GM21717 (cell line): ENCODE measurements at regions not wholly inside any gene's neighbourhood (a gene's known extent, or its start where the extent isn't known, plus 50 kb on each side); places are given as distances from the start of the nearest gene placed in this dataset.

Source experiments
- ATAC-seq: cut with Tn5 transposase; IDR thresholded peaks from one replicate; pipeline ENCODE4 v1.9.1; 2021; ENCODE audit warnings: mild to moderate bottlenecking, moderate library complexity; ENCODE audit not compliant: unreplicated experiment

DNA sequence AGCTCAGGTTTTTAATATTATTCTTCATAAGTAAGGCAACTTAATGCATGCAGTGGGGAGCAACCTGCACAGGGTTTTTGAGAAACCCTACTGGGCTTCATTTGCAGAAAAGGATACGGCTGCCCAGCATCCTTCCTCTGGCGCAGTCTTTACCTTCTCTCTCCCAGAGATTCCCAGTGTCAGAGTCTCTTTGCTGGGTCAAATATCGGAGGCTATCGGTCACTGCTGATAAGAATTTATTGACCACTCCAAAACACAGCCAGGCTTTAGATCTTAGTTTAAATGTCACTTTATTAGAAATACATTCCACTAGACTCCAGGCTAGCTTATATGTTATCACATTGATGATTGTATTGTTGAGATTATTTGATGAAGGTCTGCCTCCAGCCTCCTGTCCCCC is 147.2 kb upstream of the CPSF6 start:
- ATAC-seq, result no peak

DNA sequence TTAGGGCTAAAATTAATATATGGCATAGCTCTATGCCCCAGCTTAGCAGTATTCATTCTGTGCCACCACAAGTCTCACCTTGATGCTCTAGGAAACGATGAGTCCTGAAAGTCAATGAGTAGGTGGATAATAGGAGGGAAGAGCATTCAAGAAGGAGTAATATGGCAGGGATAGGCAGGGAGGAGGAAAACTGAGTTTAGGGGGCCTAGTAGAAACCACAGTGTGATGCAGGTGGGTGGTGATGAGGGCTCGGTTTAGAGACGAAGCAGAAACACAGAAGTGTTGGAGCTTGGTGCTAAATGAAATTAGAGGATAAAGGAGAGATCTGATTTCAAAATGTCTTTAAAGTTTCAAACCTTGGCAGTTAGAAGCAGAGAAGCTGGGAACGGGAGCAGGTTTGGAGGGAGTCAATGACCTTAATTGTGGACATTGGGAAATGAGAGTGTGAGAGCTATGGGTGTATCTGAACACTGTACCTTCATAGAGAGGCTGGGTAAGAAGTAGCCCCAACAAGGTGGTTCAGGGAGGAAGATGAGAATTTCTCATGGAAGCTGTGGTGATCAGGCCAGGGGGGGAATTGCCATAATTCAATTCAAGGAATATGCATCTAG is 144.7 kb upstream of the CPSF6 start:
- ATAC-seq, result no peak

DNA sequence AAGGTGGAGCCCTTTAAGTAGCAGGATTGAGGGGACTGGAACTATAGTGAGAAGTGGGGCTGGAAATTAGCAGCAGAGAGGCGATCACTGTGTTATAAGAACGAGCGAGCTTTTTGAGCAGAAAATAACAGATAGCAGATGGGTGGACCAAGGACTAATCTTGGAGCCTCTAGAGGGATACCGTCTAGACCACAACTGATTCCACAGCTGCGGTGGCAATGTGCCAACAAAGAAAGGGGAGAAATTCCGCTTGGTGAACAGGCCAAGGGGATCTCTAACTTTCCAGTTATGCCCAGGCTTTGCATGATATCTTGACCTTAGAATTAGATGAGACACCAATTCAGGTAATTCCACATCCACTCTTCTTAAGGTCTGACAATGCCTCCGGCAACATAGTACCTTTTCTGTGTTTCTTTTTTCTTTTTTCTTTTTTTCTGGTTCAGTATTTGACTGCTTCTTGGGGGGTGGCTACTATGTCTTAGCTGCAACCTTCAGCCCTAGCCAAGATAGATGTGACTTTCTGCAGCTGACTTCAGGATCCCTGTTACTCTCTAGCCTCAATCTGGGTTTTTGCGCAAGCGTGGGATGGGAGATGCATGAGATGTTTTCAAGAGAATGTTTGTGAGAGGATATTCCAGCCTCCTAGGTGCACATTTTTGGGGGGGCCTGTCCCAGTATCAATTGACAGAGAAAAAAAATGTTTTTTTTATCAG is 143.4 kb upstream of the CPSF6 start:
- no peak for ATAC-seq

DNA sequence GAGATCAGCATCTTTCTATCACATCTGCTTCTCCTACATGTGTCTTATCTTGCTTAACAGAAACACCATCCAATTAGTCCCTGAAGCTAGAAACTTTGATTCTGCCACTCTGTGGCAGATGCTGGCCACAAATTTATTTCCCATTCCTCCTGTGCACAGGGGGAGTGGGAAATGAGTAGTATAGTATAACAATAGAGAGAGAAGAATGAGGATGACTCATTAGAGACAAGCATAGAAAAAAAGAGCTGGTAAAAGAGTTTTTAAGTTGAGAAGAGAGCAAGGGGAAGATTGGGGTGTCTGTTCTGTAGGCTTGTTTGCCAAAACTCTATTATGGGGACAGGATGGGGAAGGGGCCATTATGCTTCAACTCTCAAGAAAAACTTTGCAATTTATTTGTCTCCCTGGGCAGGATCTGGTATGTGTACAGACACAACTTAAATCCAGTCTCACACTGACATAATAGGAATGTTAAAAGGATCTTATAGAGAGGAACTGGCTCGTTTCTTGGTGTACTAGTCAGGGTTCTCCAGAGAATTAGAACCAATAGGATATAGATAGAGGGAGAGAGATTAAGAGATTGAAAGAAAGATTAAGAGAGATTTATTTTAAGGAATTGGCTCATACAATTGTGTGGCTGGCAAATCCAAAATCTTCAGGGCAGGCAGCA is 142.6 kb upstream of the CPSF6 start:
- ATAC-seq, result no peak

DNA sequence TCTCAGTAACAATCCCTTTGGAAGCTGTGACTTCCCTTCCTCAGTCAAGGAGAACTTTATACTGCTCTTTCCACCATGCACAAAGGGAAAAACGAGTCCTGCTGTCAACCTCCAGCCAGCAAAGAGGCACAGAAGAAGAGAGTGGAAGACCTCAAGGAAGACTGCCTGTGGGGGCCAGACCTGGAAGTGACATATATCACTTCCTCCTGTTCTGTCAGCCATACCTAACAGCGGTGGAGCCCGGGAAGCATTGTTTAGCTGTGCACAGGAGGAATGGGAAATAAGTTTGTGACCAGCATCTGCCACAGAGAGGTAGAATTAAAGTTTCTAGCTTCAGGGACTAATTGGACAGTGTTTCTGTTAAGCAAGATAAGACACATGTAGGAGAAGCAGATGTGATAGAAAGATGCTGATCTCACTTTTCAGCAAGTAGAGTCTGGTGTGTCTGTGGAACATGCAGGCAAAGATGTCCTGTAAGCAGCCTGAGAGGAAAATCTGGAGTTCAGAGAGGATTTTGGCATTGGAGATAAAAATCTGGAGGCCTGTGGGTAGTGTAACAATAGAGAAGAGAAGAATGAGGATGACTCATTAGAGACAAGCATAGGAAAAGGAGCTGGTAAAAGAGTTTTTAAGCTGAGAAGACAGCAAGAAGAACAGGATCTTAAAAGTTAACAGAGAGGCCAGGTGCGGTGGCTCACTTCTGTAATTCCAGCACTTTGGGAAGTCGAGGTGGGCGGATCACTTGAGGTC is 141.6 kb upstream of the CPSF6 start:
- no peak for ATAC-seq

DNA sequence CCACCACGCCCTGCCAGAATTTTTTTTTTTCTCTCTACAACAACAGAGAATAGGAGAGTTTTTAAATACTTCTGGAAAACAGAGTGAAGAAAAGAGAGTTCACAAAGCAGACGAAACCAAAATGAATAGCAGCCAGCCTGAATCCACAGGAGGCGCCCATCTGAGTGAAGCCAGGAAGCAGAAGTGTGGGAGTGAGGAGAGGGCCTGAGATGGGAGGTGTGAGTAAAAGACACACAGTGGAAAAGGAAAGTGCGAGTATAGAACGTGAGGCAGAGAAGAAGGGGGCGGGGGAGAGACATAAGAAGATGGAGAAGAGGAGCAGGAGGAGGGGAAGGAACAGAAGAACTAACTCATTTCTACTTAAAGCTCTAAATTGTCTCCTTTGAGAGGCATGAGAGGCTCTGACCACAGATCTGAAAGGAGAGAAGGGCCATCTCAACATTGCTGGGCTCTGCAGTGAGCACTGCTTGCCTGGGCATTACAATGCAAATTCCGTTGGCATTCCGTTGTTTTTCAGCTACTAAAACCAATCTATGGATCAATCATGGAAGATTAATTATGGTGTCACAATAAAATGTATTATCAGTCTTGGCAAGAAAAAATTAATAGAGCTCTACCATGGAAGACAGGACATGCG is 140.1 kb upstream of the CPSF6 start:
- ATAC-seq, result no peak

DNA sequence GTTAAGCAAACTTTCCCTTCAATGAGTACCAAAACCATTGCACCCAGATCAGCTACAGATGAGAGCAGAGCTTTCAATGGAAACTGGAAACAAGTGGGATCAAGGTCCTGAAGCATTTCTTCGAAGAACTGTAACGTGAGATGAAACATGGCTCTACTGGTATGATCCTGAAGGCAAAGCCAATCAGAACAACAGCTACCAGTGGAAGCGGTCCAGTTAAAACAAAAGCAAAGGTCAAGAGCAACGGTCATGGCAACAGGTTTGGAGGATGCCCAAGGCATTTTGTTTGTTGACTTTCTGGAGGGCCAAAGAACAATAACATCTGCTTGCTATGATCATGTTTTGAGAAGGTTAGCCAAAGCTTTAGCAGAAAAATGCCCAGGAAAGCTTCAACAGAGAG is 137.9 kb upstream of the CPSF6 start:
- ATAC-seq, result no peak

DNA sequence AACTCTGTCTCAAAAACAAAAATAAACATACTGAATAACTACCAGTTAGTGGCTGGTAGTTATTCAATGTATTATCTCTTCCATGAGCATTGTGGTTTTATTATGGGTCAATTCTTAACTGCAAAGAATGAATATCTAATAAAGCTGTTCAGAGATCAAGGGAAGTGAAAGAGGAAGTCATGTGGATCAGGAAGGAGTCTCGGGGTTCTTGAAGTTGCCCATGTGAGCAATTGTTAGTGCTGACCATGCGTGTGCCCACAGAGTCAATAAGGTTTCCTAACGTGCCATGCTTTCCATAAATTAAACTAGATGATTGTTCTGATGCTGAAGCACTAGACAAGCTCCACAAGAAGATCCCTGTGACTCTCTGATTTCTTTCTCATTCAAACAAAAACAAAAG is 136.5 kb upstream of the CPSF6 start:
- no peak for ATAC-seq

DNA sequence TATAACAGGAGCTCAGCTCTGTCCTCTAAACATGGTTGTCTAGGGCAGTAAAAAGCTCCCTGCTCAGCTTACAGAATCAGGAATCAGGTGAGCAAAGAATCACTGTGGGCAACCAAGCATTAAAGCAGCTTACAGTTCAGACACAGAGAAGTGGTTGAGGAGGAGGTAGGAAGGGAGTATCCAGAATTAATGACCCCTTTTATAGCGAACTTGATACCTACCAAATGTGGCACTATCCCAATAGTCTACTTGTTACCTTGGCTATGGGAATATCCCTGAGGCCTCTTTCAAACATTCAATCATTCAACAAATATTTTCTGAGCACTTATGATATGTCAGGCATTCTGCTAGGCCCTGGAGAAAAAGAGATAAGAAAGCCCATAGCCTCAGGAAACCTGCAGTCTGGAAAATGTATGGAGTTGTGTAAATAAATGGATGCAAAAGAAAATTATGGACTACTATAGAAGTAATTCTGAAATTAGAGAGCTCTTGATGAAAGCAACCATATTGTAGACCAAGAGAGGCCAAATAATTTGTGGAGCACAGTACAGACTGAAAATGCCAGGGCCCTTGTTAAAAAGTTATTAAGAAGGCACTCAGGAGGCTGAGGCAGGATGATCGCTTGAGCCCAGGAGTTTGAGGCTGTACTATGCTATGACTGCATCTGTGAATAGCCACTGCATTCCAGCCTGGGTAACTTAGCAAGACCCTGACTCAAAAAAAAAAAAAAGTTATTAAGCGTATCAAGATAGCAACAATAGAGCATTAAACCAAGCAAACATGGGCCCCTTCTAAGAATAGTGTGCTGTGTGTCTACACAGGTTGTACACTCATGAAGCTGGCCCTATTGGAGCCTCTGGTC is 134.0 kb upstream of the CPSF6 start:
- ATAC-seq, result no peak

DNA sequence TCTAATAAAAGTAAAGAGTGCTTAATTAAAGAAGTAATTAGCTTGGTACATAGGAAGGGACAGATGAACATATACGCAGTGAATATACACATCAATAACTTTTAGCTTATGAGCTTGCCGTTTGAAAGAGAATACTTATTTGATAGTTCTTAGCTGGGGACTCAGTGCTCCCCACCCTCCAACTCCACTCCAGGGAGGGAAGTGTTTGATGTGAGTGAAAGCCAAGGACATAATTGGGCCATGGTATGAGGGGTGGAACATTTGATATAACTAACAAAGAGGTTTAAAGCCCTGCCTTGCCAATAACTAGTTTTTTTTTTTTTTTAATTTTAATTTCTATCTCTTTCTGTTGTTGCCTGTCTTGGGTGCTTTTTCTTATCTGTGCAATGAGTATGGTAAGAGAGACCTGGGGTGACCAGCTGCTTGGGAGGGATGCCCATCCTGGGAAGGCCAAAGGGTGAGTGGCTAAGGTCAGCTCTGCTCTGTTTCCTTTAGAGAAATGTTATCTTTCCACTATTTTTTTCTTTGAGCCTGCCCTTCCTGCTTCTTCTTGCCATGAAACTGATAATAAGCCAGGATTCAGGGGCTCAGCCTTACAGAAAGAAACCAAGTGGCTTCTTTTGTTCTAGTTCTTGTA is 132.8 kb upstream of the CPSF6 start:
- no peak for ATAC-seq

DNA sequence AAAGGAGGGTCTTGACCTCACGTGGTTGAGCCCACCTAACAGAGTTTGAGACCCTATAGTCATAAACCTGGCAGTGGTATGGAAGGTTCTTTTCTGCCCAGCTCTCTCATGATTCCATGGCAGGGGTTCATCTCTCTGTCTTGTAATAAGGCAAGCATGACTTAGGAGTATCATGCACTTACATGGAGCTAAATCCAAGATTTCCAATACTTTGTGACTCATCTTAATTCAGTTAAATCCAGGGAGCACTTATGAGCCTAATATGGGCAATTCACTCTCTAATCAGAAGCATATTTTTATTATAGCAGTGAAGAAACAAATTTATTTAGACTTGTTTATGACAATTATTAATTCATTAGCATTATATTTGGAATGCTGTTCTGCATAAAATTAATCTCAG is 131.8 kb upstream of the CPSF6 start:
- ATAC-seq, result no peak

DNA sequence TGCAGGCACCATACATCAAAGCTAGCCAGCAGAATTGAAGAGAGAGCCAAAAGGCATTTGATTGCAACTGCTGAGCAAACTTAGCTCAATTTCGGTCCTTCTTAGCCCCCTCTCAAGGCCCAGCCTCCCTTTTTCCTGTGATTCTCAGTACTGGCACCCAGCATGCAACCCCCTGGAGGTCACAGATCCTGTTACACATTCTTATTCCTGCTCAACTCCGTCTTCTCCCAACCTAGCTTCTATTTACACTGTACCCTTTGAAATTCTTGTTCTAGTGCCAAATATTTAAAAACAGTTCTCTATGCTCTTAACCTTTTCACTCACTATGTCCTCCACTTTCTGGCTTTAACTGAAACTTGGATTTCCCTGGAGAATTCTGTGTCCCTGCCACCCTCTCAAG is 131.3 kb upstream of the CPSF6 start:
- ATAC-seq, result no peak

DNA sequence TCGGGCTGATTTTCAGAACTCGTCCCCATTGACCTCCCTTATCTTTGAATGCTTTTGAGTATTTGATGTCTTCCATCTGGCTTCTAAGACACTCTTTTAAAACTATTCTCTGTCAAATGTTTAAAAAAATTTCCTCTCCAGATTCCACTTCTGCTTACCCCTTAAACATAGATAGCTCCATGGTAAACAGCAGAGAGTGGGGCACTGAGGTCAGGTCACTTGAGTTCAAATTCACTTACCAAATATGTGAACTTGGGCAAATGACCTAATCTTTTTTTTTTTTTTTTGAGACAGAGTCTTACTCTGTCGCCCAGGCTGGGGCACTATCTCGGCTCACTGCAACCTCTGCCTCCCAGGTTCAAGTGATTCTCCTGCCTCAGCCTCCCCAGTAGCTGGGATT is 126.8 kb upstream of the CPSF6 start:
- ATAC-seq, result no peak

DNA sequence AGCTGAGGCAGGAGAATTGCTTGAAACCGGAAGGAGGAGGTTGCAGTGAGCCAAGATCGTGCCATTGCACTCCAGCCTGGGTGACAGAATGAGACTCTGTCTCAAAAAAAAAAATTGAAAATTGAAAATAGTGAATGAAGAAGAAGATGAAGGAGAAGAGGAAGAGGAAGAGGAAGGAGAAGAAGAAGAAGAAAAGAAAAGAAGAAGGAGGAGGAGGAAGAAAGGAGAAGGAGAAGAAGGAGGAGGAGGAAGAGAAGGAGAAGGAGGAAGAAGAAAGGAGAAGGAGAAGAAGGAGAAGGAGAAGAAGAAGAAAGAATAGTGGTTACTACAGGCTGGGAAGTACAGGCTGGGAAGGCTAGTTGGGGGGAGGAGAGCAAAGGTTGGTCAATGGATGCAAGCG is 124.3 kb upstream of the CPSF6 start:
- no peak for ATAC-seq

DNA sequence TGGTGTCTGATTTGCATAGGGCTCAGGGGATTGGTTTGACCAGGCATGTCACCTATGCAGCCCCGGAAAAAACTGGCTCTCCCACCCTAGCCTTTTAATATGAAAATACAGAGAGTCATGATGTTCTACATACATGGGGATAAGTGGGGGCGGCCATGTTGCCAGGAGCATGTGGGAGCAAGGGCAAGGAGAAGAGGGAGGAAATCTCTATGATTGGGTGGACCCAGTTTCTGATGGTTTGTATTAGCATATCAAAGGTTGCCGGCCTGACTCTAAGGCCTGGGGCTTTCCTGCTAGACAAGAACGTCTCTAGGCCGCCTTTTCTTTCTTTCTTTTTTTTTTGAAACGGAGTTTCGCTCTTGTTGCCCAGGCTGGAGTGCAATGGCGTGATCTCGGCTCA is 123.4 kb upstream of the CPSF6 start:
- no peak for ATAC-seq

DNA sequence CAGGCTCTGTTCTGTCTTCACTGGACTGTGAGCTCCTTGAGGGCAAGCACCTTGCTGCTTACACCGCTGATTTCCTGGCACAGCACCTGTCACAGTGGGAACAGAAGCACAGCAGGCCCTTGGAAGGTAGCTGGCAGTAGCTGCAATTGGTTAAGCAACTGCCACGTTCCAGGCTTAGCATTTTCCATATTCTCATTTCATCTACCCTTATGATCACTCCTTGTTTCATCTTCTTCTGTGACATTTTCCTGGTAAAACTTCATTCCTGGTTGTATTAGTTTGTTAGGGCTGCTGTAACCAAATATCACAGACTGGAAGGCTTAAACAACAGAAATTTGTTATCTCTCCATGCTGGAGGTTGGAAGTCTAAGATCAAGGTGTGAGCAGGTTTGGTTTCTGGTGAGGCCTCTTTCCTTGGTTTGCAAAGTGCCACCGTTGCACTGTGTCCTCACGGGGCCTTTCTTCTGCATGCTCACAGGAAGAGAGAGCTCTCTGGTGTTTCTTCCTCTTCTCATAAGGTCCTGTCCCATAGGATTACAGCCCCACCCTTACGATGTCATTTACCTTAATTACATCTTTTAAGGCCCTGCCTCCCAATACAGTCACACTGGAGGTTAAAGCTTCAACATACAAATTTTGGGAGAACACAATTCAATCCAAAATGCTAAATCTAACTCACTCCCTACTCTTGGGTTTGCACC is 121.7 kb upstream of the CPSF6 start:
- ATAC-seq, result no peak

DNA sequence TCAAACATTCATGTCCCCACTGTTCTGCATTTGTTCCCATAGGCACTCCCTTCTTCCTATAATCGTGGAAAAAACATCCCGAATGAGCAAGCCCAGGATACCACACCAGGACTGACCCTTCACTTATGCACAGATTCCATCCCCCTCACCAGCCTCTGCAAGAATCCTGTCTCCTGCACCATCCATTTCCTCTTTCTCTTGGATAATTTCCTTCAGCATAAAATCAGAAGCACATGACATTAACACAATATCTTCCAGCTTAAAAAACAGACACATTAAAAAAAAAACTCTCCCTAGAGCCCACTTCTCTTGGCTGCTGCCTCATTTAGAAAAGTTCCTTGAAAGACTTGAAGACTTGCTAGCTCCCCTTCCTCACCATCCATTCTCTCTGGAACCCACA is 120.9 kb upstream of the CPSF6 start:
- ATAC-seq, result no peak

DNA sequence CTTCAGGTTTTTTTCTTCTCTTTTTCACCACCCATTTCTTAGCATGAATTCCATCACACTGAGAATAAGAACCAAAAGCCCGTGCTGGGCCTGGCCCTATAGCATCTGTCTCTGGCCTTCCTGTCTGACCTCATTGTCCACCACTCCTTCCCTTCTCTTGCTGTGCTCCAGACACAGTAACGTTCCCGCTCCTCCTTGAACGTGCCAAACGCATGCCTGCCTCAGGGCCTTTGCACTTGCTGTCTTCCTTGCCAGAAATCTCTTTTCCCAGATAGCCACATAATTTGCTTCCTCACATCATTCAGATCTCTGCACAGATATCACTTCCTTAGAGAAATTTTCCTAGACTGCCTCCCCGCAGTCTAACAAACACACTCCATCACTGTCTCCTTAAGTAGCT is 119.6 kb upstream of the CPSF6 start:
- no peak for ATAC-seq

DNA sequence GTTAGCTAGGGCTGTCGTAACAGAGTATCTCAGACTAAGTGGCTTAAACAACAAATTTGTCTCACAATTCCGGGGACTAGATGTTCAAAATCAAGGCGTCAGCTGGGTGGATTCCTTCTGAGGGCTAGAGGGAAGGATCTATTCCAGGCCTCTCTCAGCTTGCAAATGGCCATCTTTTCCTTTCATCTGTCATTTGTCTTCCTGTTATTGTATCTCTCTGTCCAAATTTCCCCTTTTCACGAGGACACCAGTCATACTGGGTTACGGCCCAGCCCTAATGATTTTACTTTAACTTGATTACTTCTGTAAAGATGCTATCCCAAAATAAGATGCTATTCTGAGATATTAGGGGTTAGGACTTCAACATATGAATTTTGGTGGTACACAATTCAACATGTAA is 119.0 kb upstream of the CPSF6 start:
- no peak for ATAC-seq
